HG03565 (cell line): ENCODE measurements at regions not wholly inside any gene's neighbourhood (a gene's known extent, or its start where the extent isn't known, plus 50 kb on each side); places are given as distances from the start of the nearest gene placed in this dataset.

Experiments
- ATAC-seq: cut with Tn5 transposase; IDR thresholded peaks from one replicate; pipeline ENCODE4 v1.9.1; 2021; ENCODE audit warnings: mild to moderate bottlenecking, moderate library complexity; ENCODE audit not compliant: unreplicated experiment

- ATAC-seq: peak; percentile 99
Observed at GRCh38 chr21:15514073-15514946, 215.5 kb upstream of the USP25 start.

GRCh38 chr21:15515908-15516307, 213.9 kb upstream of the USP25 start:
- ATAC-seq: no peak

- no peak for ATAC-seq
Observed at GRCh38 chr21:15517394-15517793, 212.4 kb upstream of the USP25 start.

- no peak for ATAC-seq
Observed at GRCh38 chr21:15520811-15521643, 208.8 kb upstream of the USP25 start.

GRCh38 chr21:15521644-15522001, 208.2 kb upstream of the USP25 start:
- no peak for ATAC-seq

- ATAC-seq: no peak
Observed at GRCh38 chr21:15522148-15522547, 207.6 kb upstream of the USP25 start.

GRCh38 chr21:15524855-15525254, 204.9 kb upstream of the USP25 start:
- no peak for ATAC-seq

GRCh38 chr21:15526798-15527197, 203.0 kb upstream of the USP25 start:
- ATAC-seq: no peak

GRCh38 chr21:15528346-15528745, 201.4 kb upstream of the USP25 start:
- no peak for ATAC-seq

GRCh38 chr21:15531986-15532385, 197.8 kb upstream of the USP25 start:
- ATAC-seq: no peak

GRCh38 chr21:15533618-15534017, 196.2 kb upstream of the USP25 start:
- ATAC-seq: no peak

GRCh38 chr21:15534450-15534886, 195.3 kb upstream of the USP25 start:
- no peak for ATAC-seq

- ATAC-seq: no peak
Observed at GRCh38 chr21:15539376-15539775, 190.4 kb upstream of the USP25 start.

GRCh38 chr21:15543473-15543872, 186.3 kb upstream of the USP25 start:
- no peak for ATAC-seq

GRCh38 chr21:15549671-15550070, 180.1 kb upstream of the USP25 start:
- ATAC-seq: no peak

- no peak for ATAC-seq
Observed at GRCh38 chr21:15552914-15553494, 176.8 kb upstream of the USP25 start.

GRCh38 chr21:15557925-15558324, 171.9 kb upstream of the USP25 start:
- no peak for ATAC-seq

GRCh38 chr21:15558884-15559283, 170.9 kb upstream of the USP25 start:
- ATAC-seq: no peak

GRCh38 chr21:15559660-15560059, 170.1 kb upstream of the USP25 start:
- no peak for ATAC-seq

GRCh38 chr21:15560383-15561056, 169.3 kb upstream of the USP25 start:
- ATAC-seq: no peak

- no peak for ATAC-seq
Observed at GRCh38 chr21:15562748-15563147, 167.0 kb upstream of the USP25 start.
